ENCODE measurements at regions not wholly inside any gene's neighbourhood (a gene's known extent, or its start where the extent isn't known, plus 50 kb on each side); places are given as distances from the start of the nearest gene placed in this dataset.

DNA sequence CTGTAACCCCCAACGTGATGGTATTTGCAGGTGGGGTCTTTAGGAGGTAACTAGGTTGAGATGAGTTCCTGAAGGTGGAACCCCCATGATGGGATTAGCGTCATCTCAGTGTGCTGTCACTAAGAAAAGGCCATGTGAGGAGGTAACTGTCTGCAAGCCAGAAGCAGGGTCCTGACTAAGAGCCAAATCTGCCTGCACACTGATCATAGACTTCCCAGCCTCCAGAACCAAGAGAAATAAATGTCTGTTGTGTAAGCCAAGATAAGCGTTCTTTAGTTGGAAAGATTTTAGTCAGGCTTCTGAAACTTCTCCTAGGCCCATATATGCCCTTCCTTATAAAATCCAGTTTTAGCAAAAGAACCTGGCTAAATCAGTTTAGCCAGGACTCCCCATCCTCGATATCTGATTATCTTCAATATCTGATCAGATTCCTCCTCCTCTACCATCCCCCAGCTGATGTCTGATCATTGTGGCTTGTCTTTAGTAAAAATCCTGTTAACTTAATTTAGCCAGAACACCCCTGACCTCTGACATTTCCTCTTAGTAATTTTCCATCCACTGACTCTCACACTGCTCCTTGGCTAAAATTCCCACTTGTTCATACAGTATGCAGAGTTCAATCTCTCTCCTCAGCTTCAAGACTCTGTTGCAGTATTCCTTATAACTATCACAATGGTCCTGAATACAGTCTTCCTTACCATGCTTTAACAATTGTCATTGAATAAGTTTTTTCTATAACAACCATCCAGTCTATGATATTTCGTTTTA, 835.4 kb upstream of the PHF14 start:
- no peaks in the 10 kb centered on the region for H3K4me1 ChIP-seq (ENCODE audit: control insufficient read depth in 1 of 2, extremely low read depth in 1 of 2, insufficient read depth in 2 of 2, low read length in 2 of 2)
- H3K36me3 ChIP-seq (ENCODE audit: control insufficient read depth in 2 of 2, extremely low read depth in 1 of 2, insufficient read depth in 1 of 2, low read length in 1 of 2): no peaks in the 10 kb centered on the region
- Mint-ChIP-seq H3K4me3 (no peak overlapping the region), H3K36me3 (no peaks in the 10 kb centered on the region), H3K4me1 (no peaks in the 10 kb centered on the region), H3K9me3 (peaks cover 0 to 10% (median 0%) of the 10 kb centered on the region in 3 donors), H3K27ac (no peak overlapping the region), H3K27me3 (no peaks in the 10 kb centered on the region)
- CTCF ChIA-PET: no interaction called here
- no peak overlapping the region for H3K27ac ChIP-seq (ENCODE audit: low read length)
- ATAC-seq (replicated peaks in 1 of 4) (no peak), DNase-seq (no peak)
- POLR2A ChIA-PET: no interaction called here
- H3K9me3 ChIP-seq: no peaks in the 10 kb centered on the region
- no peak overlapping the region for H3K4me3 ChIP-seq (ENCODE audit: control insufficient read depth in 1 of 2, extremely low read depth in 1 of 2, low read length in 1 of 2)
- 50% methylated on average over 1 of the region's 5 CpGs for WGBS (ENCODE audit: insufficient coverage)
- no peaks in the 10 kb centered on the region for H3K27me3 ChIP-seq (replicated peaks in 1 of 2; ENCODE audit: control insufficient read depth in 2 of 2, extremely low read depth in 1 of 2, insufficient read depth in 2 of 2, low read length in 1 of 2)

GRCh38 chr7:10146271-10146670, 827.4 kb upstream of the PHF14 start:
- peaks cover 0 to 4% (median 4%) of the 10 kb centered on the region in 3 donors for H3K9me3 Mint-ChIP-seq
- no peaks in the 10 kb centered on the region for H3K4me1 Mint-ChIP-seq
- Histone ChIP-seq H3K27me3 (replicated peaks in 1 of 2; ENCODE audit: control insufficient read depth in 2 of 2, extremely low read depth in 1 of 2, insufficient read depth in 2 of 2, low read length in 1 of 2) (no peaks in the 10 kb centered on the region), H3K9me3 (no peaks in the 10 kb centered on the region), H3K4me1 (ENCODE audit: control insufficient read depth in 1 of 2, extremely low read depth in 1 of 2, insufficient read depth in 2 of 2, low read length in 2 of 2) (no peaks in the 10 kb centered on the region), H3K4me3 (ENCODE audit: control insufficient read depth in 1 of 2, extremely low read depth in 1 of 2, low read length in 1 of 2) (no peak overlapping the region), H3K27ac (ENCODE audit: low read length) (no peak overlapping the region), H3K36me3 (ENCODE audit: control insufficient read depth in 2 of 2, extremely low read depth in 1 of 2, insufficient read depth in 1 of 2, low read length in 1 of 2) (no peaks in the 10 kb centered on the region)
- DNase-seq (no peak), ATAC-seq (replicated peaks in 1 of 4) (no peak)
- no peaks in the 10 kb centered on the region for H3K36me3 Mint-ChIP-seq
- ChIA-PET POLR2A (no interaction called here), CTCF (no interaction called here)
- no peak overlapping the region for H3K27ac Mint-ChIP-seq
- no peaks in the 10 kb centered on the region for H3K27me3 Mint-ChIP-seq
- H3K4me3 Mint-ChIP-seq: no peak overlapping the region
- WGBS (ENCODE audit: insufficient coverage): 38% methylated on average over 1 of the region's 2 CpGs

DNA sequence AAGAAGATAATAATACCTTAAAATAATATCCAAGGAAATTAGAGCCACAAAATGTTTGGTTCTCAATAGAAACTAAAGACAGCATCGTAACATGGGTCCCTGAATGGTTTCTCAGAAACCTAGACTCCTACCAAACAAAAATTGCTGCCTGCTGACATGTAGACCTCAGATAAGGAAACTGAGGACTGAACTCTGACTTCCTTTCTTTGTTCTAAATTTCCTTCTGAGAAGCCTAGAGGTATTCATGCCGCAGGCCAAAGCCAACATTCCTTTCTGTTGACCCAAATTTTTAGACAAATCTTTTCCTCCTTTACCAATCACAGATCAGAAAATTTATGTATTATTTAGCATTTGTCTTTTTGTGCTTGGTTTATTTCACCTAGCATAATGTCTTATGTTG, 816.7 kb upstream of the PHF14 start:
- ATAC-seq (replicated peaks in 1 of 4) (no peak), DNase-seq (no peak)
- Histone ChIP-seq H3K36me3 (ENCODE audit: control insufficient read depth in 2 of 2, extremely low read depth in 1 of 2, insufficient read depth in 1 of 2, low read length in 1 of 2) (no peaks in the 10 kb centered on the region), H3K27ac (ENCODE audit: low read length) (no peak overlapping the region), H3K27me3 (replicated peaks in 1 of 2; ENCODE audit: control insufficient read depth in 2 of 2, extremely low read depth in 1 of 2, insufficient read depth in 2 of 2, low read length in 1 of 2) (no peaks in the 10 kb centered on the region), H3K9me3 (no peaks in the 10 kb centered on the region), H3K4me3 (ENCODE audit: control insufficient read depth in 1 of 2, extremely low read depth in 1 of 2, low read length in 1 of 2) (no peak overlapping the region), H3K4me1 (ENCODE audit: control insufficient read depth in 1 of 2, extremely low read depth in 1 of 2, insufficient read depth in 2 of 2, low read length in 2 of 2) (no peaks in the 10 kb centered on the region)
- Mint-ChIP-seq H3K4me1 (no peaks in the 10 kb centered on the region), H3K27me3 (no peaks in the 10 kb centered on the region), H3K27ac (no peak overlapping the region), H3K4me3 (no peak overlapping the region), H3K36me3 (no peaks in the 10 kb centered on the region), H3K9me3 (peaks cover 0 to 12% (median 9%) of the 10 kb centered on the region in 3 donors)
- ChIA-PET CTCF (no interaction called here), POLR2A (no interaction called here)
- 75% methylated on average over 1 of the region's 2 CpGs for WGBS (ENCODE audit: insufficient coverage)

DNA sequence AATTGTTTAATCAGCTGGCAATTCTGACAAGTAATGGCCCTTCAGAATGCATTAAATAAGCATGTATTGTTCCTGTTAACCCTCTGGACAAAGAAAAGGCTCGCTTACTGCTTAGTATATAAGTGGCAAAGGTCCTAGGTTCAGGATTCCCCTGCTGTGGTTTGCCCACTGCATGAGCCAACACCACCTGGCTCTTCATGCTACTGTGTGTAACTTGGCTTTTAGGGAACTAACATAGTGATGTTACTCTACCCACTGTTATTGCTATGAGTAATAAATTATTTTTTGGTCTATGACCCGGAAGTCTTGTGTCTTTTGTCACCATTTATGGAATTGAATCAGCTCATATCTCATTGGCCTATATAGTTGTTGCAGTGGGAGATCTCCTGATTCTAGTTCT, 791.7 kb upstream of the PHF14 start:
- POLR2A ChIA-PET: no interaction called here

DNA sequence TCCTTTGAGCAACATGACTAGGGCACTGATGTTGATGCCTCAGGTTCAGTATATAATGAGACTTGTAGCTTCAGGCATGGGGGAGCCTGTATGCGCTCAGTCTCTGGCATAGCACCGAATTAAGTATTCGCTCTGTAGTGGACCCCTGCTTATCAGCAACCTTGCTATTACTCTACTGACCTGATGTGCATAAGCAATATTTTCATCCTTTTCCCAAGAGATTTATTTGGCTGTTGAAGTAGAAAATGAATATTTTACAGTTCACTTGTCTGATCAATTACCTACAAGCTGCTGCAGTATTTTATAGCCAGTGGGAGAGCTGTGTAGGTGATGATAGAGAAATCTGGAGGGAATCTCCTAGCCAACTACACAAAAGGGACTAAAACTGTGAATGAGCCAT, 781.6 kb upstream of the PHF14 start:
- DNase-seq (no peak), ATAC-seq (replicated peaks in 1 of 4) (no peak)
- no peaks in the 10 kb centered on the region for H3K4me1 Mint-ChIP-seq
- H3K27ac Mint-ChIP-seq: no peak overlapping the region
- WGBS (ENCODE audit: insufficient coverage): no CpG with 5 or more reads among the region's 3 CpGs
- ChIA-PET CTCF (no interaction called here), POLR2A (no interaction called here)
- H3K9me3 Mint-ChIP-seq: no peaks in the 10 kb centered on the region
- H3K4me3 Mint-ChIP-seq: no peak overlapping the region
- H3K27me3 Mint-ChIP-seq: no peaks in the 10 kb centered on the region
- H3K27ac ChIP-seq (ENCODE audit: low read length): no peak overlapping the region
- no peaks in the 10 kb centered on the region for H3K36me3 ChIP-seq (ENCODE audit: control insufficient read depth in 2 of 2, extremely low read depth in 1 of 2, insufficient read depth in 1 of 2, low read length in 1 of 2)
- H3K36me3 Mint-ChIP-seq: no peaks in the 10 kb centered on the region
- H3K9me3 ChIP-seq: no peaks in the 10 kb centered on the region
- H3K27me3 ChIP-seq (replicated peaks in 1 of 2; ENCODE audit: control insufficient read depth in 2 of 2, extremely low read depth in 1 of 2, insufficient read depth in 2 of 2, low read length in 1 of 2): no peaks in the 10 kb centered on the region
- H3K4me3 ChIP-seq (ENCODE audit: control insufficient read depth in 1 of 2, extremely low read depth in 1 of 2, low read length in 1 of 2): no peak overlapping the region
- no peaks in the 10 kb centered on the region for H3K4me1 ChIP-seq (ENCODE audit: control insufficient read depth in 1 of 2, extremely low read depth in 1 of 2, insufficient read depth in 2 of 2, low read length in 2 of 2)

More for the DNA sequence above, 791.7 kb upstream of the PHF14 start:
- Histone ChIP-seq H3K4me3 (ENCODE audit: control insufficient read depth in 1 of 2, extremely low read depth in 1 of 2, low read length in 1 of 2) (no peak overlapping the region), H3K36me3 (ENCODE audit: control insufficient read depth in 2 of 2, extremely low read depth in 1 of 2, insufficient read depth in 1 of 2, low read length in 1 of 2) (no peaks in the 10 kb centered on the region), H3K9me3 (no peaks in the 10 kb centered on the region), H3K27me3 (replicated peaks in 1 of 2; ENCODE audit: control insufficient read depth in 2 of 2, extremely low read depth in 1 of 2, insufficient read depth in 2 of 2, low read length in 1 of 2) (no peaks in the 10 kb centered on the region), H3K4me1 (ENCODE audit: control insufficient read depth in 1 of 2, extremely low read depth in 1 of 2, insufficient read depth in 2 of 2, low read length in 2 of 2) (no peaks in the 10 kb centered on the region), H3K27ac (ENCODE audit: low read length) (no peak overlapping the region)
- H3K4me1 Mint-ChIP-seq: no peaks in the 10 kb centered on the region
- H3K36me3 Mint-ChIP-seq: no peaks in the 10 kb centered on the region
- no peak for DNase-seq
- WGBS (ENCODE audit: insufficient coverage): no CpG with 5 or more reads among the region's 2 CpGs
- no peak overlapping the region for H3K4me3 Mint-ChIP-seq
- no peaks in the 10 kb centered on the region for H3K27me3 Mint-ChIP-seq
- no peak for ATAC-seq (replicated peaks in 1 of 4)
- no peak overlapping the region for H3K27ac Mint-ChIP-seq
- CTCF ChIA-PET: no interaction called here
- peaks cover 0 to 7% (median 5%) of the 10 kb centered on the region in 3 donors for H3K9me3 Mint-ChIP-seq

DNA sequence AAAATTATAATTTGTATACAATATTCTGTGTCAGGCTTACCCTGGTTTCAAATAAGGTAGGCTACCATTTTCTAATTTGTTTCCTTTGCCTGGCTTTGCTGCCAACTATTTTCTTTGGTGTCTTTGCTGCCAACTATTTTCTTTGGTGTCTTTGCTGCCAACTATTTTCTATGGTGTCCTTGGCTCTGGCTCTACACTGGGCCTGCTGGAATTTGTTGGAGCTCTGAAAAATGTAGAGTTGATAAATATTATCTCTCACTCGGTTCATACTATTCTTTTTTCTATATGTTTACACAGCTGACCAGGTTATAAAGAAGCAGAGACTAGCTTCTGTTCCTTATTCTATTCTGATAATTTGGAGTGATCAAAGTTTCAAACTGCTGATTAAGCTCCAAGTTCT, 768.0 kb upstream of the PHF14 start:
- Histone ChIP-seq H3K27ac (ENCODE audit: low read length) (no peak overlapping the region), H3K4me1 (ENCODE audit: control insufficient read depth in 1 of 2, extremely low read depth in 1 of 2, insufficient read depth in 2 of 2, low read length in 2 of 2) (no peaks in the 10 kb centered on the region), H3K9me3 (no peaks in the 10 kb centered on the region), H3K4me3 (ENCODE audit: control insufficient read depth in 1 of 2, extremely low read depth in 1 of 2, low read length in 1 of 2) (no peak overlapping the region), H3K27me3 (replicated peaks in 1 of 2; ENCODE audit: control insufficient read depth in 2 of 2, extremely low read depth in 1 of 2, insufficient read depth in 2 of 2, low read length in 1 of 2) (no peaks in the 10 kb centered on the region), H3K36me3 (ENCODE audit: control insufficient read depth in 2 of 2, extremely low read depth in 1 of 2, insufficient read depth in 1 of 2, low read length in 1 of 2) (no peaks in the 10 kb centered on the region)
- DNase-seq: no peak
- Mint-ChIP-seq H3K4me3 (no peak overlapping the region), H3K4me1 (no peaks in the 10 kb centered on the region), H3K27me3 (no peaks in the 10 kb centered on the region), H3K36me3 (no peaks in the 10 kb centered on the region), H3K27ac (no peak overlapping the region), H3K9me3 (peaks cover 0 to 9% (median 3%) of the 10 kb centered on the region in 3 donors)
- ATAC-seq (replicated peaks in 1 of 4): no peak
- WGBS (ENCODE audit: insufficient coverage): no CpG with 5 or more reads among the region's 1 CpG
- ChIA-PET POLR2A (no interaction called here), CTCF (no interaction called here)

- no peaks in the 10 kb centered on the region for H3K9me3 ChIP-seq
- H3K36me3 Mint-ChIP-seq: no peaks in the 10 kb centered on the region
- H3K36me3 ChIP-seq (ENCODE audit: control insufficient read depth in 2 of 2, extremely low read depth in 1 of 2, insufficient read depth in 1 of 2, low read length in 1 of 2): no peaks in the 10 kb centered on the region
- ChIA-PET CTCF (interaction anchor here in 1 of 2 donors (0.8 kb wide), 1 partner anchor 15 kb away, joined by 3 read pairs; no protein-coding TSS in a partner anchor), POLR2A (no interaction called here)
- no peaks in the 10 kb centered on the region for H3K4me1 Mint-ChIP-seq
- no peak overlapping the region for H3K4me3 ChIP-seq (ENCODE audit: control insufficient read depth in 1 of 2, extremely low read depth in 1 of 2, low read length in 1 of 2)
- no peak for DNase-seq
- no peak overlapping the region for H3K27ac Mint-ChIP-seq
- no peak overlapping the region for H3K27ac ChIP-seq (ENCODE audit: low read length)
- H3K9me3 Mint-ChIP-seq: peaks cover 0 to 13% (median 13%) of the 10 kb centered on the region in 3 donors
- H3K4me3 Mint-ChIP-seq: no peak overlapping the region
- 73% methylated on average over 3 of the region's 4 CpGs for WGBS (ENCODE audit: insufficient coverage)
- H3K27me3 ChIP-seq (replicated peaks in 1 of 2; ENCODE audit: control insufficient read depth in 2 of 2, extremely low read depth in 1 of 2, insufficient read depth in 2 of 2, low read length in 1 of 2): no peaks in the 10 kb centered on the region
- ATAC-seq (replicated peaks in 1 of 4): no peak
- no peaks in the 10 kb centered on the region for H3K27me3 Mint-ChIP-seq
- H3K4me1 ChIP-seq (ENCODE audit: control insufficient read depth in 1 of 2, extremely low read depth in 1 of 2, insufficient read depth in 2 of 2, low read length in 2 of 2): no peaks in the 10 kb centered on the region
Measured at GRCh38 chr7:10210000-10210399, 763.7 kb upstream of the PHF14 start.

All from T-cell (primary cell).